ENCODE measurements at regions not wholly inside any gene's neighbourhood (a gene's known extent, or its start where the extent isn't known, plus 50 kb on each side); places are given as distances from the start of the nearest gene placed in this dataset.

DNA sequence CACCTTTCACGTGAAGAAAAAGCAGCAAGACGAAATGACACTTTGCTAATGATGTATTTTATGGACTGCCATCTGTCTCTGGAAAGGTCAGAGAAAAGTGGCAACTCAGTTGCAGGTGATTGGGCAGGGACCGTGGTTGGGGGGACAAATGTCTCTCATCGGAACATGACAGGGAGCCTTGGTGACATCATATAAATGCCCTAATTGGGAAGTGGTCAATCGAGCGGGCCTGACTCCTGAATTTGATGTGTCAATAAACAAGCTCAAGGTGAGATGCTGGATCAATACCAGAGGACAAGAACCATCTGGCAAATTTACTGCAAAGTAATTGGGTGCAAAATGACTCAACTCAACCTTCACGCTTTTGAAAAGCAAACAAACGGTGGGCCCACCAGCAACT, 151.9 kb upstream of the SKOR2 start (continued):
- TF ChIP-seq, protein P1, sequence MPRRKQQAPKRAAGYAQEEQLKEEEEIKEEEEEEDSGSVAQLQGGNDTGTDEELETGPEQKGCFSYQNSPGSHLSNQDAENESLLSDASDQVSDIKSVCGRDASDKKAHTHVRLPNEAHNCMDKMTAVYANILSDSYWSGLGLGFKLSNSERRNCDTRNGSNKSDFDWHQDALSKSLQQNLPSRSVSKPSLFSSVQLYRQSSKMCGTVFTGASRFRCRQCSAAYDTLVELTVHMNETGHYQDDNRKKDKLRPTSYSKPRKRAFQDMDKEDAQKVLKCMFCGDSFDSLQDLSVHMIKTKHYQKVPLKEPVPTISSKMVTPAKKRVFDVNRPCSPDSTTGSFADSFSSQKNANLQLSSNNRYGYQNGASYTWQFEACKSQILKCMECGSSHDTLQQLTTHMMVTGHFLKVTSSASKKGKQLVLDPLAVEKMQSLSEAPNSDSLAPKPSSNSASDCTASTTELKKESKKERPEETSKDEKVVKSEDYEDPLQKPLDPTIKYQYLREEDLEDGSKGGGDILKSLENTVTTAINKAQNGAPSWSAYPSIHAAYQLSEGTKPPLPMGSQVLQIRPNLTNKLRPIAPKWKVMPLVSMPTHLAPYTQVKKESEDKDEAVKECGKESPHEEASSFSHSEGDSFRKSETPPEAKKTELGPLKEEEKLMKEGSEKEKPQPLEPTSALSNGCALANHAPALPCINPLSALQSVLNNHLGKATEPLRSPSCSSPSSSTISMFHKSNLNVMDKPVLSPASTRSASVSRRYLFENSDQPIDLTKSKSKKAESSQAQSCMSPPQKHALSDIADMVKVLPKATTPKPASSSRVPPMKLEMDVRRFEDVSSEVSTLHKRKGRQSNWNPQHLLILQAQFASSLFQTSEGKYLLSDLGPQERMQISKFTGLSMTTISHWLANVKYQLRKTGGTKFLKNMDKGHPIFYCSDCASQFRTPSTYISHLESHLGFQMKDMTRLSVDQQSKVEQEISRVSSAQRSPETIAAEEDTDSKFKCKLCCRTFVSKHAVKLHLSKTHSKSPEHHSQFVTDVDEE (CRISPR knock-in tag; IDR thresholded peaks at IDR 0.05) = no peak
- TF ChIP-seq GLIS3 (CRISPR knock-in tag; IDR thresholded peaks at IDR 0.05) (no peak), CSDC2 (CRISPR knock-in tag; IDR thresholded peaks at IDR 0.05) (no peak), PPARA (CRISPR knock-in tag; IDR thresholded peaks at IDR 0.05; ENCODE audit: borderline replicate concordance) (no peak), ESRRG (CRISPR knock-in tag; IDR thresholded peaks at IDR 0.05) (no peak), ZNF70 (CRISPR knock-in tag; IDR thresholded peaks at IDR 0.05) (no peak), ZNF565 (CRISPR knock-in tag; conservative IDR thresholded peaks at IDR 0.05; ENCODE audit: low read depth) (no peak)

DNA sequence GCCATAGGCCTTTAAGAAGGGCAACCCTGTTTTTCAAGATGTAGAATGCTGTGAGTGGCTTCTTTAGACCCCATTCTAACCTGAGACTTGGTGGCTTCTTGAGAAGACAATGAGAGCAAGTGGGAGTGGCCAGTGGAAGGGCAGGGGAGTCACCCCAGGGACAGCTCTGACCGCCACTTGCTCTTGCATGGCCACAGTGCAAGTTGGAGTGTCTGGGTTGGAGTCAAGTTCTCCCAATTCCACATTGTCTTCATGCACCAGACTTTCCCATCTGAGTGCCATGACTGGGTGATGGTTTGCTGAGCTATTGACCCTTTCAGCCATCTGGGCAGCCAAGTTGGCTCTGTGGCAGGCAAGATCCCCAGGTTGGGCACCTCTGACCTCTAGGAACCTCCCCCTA, 148.0 kb upstream of the SKOR2 start:
- ATAC-seq = no peak
- TF ChIP-seq TOX (CRISPR knock-in tag; IDR thresholded peaks at IDR 0.05; ENCODE audit: borderline replicate concordance) (no peak), GLIS3 (CRISPR knock-in tag; IDR thresholded peaks at IDR 0.05) (no peak), ZNF565 (CRISPR knock-in tag; conservative IDR thresholded peaks at IDR 0.05; ENCODE audit: low read depth) (no peak), ZFP30 (CRISPR knock-in tag; IDR thresholded peaks at IDR 0.05) (no peak), CSDC2 (CRISPR knock-in tag; IDR thresholded peaks at IDR 0.05) (no peak), PPARA (CRISPR knock-in tag; IDR thresholded peaks at IDR 0.05; ENCODE audit: borderline replicate concordance) (no peak), OSR1 (CRISPR knock-in tag; IDR thresholded peaks at IDR 0.05) (no peak), ESRRG (CRISPR knock-in tag; IDR thresholded peaks at IDR 0.05) (no peak), BACH2 (CRISPR knock-in tag; IDR thresholded peaks at IDR 0.05; ENCODE audit: borderline replicate concordance) (no peak), ZFP3 (CRISPR knock-in tag; IDR thresholded peaks at IDR 0.05) (no peak), RARB (CRISPR knock-in tag; IDR thresholded peaks at IDR 0.05) (no peak), ARNTL (CRISPR knock-in tag; IDR thresholded peaks at IDR 0.05; ENCODE audit: borderline replicate concordance, low read depth) (no peak), ISL1 (CRISPR knock-in tag; IDR thresholded peaks at IDR 0.05) (no peak), ZNF70 (CRISPR knock-in tag; IDR thresholded peaks at IDR 0.05) (no peak), SNAI2 (CRISPR knock-in tag; IDR thresholded peaks at IDR 0.05) (no peak), ZNF8 (CRISPR knock-in tag; IDR thresholded peaks at IDR 0.05) (no peak)
- TF ChIP-seq, protein P2, sequence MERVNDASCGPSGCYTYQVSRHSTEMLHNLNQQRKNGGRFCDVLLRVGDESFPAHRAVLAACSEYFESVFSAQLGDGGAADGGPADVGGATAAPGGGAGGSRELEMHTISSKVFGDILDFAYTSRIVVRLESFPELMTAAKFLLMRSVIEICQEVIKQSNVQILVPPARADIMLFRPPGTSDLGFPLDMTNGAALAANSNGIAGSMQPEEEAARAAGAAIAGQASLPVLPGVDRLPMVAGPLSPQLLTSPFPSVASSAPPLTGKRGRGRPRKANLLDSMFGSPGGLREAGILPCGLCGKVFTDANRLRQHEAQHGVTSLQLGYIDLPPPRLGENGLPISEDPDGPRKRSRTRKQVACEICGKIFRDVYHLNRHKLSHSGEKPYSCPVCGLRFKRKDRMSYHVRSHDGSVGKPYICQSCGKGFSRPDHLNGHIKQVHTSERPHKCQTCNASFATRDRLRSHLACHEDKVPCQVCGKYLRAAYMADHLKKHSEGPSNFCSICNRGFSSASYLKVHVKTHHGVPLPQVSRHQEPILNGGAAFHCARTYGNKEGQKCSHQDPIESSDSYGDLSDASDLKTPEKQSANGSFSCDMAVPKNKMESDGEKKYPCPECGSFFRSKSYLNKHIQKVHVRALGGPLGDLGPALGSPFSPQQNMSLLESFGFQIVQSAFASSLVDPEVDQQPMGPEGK (CRISPR knock-in tag; IDR thresholded peaks at IDR 0.05; ENCODE audit: borderline replicate concordance) = no peak
- TF ChIP-seq, protein P3, sequence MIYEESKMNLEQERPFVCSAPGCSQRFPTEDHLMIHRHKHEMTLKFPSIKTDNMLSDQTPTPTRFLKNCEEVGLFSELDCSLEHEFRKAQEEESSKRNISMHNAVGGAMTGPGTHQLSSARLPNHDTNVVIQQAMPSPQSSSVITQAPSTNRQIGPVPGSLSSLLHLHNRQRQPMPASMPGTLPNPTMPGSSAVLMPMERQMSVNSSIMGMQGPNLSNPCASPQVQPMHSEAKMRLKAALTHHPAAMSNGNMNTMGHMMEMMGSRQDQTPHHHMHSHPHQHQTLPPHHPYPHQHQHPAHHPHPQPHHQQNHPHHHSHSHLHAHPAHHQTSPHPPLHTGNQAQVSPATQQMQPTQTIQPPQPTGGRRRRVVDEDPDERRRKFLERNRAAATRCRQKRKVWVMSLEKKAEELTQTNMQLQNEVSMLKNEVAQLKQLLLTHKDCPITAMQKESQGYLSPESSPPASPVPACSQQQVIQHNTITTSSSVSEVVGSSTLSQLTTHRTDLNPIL (CRISPR knock-in tag; IDR thresholded peaks at IDR 0.05; ENCODE audit: low read depth) = no peak
- TF ChIP-seq, protein P4, sequence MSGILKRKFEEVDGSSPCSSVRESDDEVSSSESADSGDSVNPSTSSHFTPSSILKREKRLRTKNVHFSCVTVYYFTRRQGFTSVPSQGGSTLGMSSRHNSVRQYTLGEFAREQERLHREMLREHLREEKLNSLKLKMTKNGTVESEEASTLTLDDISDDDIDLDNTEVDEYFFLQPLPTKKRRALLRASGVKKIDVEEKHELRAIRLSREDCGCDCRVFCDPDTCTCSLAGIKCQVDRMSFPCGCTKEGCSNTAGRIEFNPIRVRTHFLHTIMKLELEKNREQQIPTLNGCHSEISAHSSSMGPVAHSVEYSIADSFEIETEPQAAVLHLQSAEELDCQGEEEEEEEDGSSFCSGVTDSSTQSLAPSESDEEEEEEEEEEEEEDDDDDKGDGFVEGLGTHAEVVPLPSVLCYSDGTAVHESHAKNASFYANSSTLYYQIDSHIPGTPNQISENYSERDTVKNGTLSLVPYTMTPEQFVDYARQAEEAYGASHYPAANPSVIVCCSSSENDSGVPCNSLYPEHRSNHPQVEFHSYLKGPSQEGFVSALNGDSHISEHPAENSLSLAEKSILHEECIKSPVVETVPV (CRISPR knock-in tag; IDR thresholded peaks at IDR 0.05) = no peak
- TF ChIP-seq, protein P1 (CRISPR knock-in tag; IDR thresholded peaks at IDR 0.05) = no peak
